ENCODE measurements at regions not wholly inside any gene's neighbourhood (a gene's known extent, or its start where the extent isn't known, plus 50 kb on each side); places are given as distances from the start of the nearest gene placed in this dataset.
A peak's percentile ranks its signal among the peaks of the same experiment; 100 is the strongest.
"Not testable (repeated sequence)": the region's sequence is repeated elsewhere in the genome, so short reads cannot be mapped to it uniquely, and the experiment has no call there.

DNA sequence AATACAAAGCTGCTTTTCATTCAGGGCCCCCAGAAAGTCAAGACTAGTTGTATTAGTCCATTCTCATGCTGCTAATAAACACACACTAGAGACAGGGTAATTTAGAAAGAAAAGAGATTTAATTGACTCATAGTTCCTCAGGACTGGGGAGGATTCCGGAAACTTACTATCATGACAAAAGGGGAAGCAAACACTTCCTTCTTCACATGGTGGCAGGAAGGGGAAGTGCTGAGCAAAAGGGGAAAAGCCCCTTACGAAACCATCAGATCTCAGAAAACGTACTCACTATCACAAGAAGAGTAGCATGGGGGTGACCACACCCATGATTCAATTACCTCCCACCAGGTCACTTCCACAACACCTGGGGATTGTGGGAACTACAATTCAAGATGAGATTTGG lies 373.8 kb upstream of the FRG1 start:
- DNase-seq: not testable (repeated sequence)

DNA sequence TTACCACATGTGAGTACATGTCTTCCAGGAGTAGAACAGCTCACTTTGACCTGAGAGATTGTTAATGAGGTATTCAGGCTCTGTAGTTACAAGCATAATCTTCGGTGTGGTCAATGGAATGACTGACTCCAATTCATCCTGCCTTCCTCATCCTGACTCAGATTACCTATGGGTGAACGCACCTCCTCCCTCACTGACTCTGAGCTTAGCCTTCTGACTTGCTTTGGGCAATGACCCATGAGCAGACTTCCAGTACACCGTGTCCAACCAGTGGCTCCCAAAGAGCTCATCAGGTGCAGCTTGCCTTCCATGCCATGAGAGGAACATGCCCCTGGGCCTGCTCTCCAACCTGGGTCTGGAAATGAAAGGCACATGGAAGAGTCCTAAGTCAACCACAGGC lies 361.0 kb upstream of the FRG1 start:
- DNase-seq: not testable (repeated sequence)

DNA sequence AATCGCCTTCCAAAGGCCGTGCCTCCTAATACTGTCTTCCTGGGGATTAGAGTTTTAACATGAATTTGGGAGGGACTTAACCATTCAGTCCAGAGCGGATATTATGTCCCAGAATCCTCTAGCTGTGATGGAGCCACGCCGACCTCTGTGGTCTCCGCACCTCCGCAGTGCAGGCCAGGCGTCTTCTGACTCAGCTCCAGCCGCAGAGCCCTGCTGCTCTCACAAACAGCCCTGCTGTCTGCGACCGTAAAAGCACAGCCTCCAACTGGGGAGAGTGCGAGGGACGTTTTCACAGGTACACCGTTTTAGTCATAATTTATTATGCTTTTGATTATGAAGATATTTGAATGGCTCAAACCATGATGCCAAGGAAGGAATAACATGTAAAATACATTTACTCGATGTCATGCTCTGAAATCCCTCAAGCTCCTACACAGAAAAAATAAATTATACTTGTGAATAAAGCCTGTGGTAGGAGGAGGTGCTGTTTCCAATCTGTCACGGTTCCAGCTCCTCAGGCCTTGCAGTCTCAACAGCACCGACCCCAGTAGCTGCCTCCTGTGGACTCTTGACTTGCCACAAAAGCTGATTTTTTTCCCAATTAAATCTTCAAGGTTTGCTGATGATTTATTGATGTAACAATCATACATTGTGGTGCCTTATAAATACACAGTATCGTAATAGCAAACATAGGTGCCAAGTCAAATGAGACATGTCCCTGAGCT lies 353.6 kb upstream of the FRG1 start:
- DNase-seq: not testable (repeated sequence)

DNA sequence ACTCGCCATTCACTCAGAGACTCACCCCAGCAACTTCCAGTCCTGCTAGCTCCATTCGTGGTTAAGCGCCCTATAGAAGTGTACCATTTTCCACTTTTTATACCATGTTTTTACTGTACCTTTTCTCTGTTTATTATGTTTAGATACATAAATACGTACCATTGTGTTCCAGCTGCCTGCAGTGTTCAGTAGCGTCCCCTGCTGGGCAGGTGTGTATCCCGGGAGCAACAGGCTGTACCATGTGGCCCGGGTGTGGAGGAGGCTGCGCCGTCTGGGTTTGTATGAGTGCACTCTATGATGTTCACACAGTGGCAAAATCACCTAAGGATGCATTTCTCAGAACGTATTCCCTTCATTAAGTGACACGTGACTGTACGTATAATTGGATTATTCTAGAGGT lies 351.5 kb upstream of the FRG1 start:
- DNase-seq: not testable (repeated sequence)

DNA sequence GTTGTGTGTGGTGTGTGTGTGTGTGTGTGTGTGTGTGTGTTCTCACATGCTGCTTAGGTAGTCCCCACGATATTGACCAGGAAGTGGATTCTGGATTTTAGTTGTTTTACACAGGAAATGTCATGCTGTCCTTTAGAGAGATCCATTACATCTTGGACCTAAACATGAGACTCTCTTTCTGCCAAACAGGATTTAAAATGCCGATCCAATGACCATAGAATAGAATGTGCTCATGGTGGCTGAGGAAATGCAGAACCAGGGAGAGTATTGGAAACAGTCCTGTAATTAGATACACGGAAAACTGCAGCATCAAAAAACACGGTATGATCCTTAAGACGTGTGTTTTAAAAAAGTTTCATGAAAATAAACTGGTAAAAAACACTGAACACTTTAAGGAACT lies 347.8 kb upstream of the FRG1 start:
- DNase-seq: no peak

DNA sequence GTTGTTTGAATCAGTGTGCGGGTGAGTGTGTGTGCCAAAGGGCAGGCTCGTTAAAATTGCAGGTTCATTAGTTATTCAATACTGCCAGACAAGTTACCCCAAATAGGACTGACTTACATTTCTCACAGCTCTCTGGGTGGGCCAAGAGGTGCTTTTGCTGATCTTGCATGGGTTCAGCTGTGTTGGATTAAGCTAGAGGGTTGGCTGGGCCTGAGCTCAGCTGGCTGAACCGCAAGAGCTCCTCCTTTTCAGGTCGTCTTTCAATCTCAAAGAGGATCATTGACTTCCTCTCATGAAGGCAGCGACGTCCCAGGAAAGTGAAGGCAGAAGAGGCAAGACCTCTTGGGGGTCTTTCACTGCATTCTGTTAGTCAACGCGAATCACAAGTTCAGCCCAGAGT lies 343.3 kb upstream of the FRG1 start:
- DNase-seq: no peak

DNA sequence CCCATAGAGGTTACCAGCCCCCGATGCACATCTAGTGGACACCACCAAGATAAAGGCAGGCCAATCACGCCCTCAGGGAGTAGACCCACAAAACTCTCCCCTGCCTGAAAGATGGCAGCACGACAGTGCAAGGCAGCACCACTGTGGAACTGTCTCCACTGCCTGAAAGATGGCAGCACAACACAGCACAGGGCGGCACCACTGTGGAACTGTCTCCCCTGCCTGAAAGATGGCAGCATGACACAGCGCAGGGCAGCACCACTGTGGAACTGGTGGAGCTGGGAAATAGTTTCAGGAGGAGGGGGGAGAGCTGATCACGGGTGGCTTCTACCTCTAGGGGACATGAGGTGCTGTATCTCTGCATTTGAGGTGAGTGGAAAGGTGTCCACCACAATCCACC lies 340.4 kb upstream of the FRG1 start:
- no peak for DNase-seq

DNA sequence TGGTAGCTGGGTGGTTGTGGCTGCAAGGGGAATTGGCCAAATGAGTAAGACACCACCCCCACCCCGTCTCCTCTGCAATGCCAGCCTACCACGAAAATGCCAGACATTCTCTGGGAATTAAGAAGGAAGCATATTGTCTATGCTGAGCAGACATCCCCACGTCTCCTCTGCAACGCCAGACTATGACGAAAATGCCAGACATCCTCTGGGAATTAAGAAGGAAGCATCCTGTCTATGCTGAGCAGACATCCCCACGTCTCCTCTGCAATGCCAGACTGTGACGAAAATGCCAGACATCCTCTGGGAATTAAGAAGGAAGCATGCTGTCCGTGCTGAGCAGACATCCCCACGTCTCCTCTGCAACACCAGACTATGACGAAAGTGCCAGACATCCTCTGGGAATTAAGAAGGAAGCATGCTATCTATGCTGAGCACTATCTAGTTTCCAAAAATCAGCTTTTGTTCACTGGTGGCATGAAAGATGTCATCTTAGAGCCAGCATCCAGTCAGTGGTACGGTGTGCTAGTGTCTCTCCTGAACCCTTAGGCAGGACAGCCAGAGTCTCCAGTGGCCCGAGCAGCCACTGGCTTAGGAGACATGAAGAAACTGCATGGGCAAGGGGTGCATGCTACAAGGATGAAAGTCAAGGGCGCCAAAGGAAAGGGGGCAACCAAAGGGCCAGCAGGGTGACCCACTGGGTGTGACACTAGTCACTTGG lies 339.8 kb upstream of the FRG1 start:
- DNase-seq: no peak

DNA sequence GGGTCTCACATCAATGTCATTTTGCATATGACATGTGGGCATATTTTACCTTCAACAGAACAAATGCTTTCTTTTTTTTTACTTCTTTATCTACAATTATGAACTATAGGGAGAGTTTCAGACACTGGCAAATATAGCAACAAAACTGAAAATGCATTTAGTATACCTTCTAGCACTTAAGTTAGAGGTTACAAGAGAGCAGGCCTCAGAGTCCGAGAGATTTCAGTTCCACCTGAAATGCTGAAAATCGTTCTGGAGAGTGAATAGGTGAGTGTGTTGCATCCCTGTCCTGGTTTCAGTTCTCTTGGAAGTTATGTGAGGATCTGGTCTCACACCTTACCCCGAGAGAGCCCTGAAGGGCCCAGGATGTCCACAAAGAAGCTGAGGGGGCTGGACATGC lies 337.8 kb upstream of the FRG1 start:
- DNase-seq: not testable (repeated sequence)

DNA sequence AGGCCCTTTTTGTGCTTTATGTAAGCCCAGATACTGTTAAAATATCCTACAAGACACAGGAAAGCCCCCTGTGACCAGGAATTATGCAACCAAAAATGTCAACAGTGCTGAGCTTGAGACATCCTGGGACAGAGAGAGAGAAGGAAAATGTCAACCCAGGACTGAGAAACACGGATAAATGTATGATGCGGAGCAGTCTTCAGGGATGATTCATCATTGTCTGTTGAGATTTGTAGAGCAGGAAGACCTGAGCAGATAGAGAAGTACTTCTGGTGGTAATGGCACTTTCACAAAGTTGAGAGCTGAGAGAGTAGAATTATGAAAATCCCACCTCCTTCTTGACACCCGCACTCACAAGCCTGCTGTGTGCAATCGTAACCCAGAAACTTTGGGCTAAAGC lies 330.1 kb upstream of the FRG1 start:
- DNase-seq: not testable (repeated sequence)

DNA sequence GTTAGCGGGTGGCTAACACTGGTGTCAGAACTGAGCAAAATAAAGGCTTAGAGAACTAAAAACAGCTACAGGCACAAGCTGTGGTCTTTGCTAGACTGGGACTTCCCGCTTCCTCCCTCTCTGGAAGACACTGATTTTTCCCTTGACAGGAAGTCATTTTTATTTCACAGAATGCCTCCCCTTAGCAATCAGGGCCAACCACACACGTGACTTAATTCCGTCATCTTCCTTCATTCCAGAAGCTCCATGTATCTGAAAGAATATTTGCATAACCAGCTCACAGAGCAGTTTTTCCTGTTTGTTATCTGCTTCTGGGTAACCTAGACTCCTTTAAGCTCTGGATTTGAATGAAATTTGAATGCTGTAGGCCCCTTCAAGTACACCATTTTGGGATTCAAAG lies 327.5 kb upstream of the FRG1 start:
- DNase-seq: no peak

DNA sequence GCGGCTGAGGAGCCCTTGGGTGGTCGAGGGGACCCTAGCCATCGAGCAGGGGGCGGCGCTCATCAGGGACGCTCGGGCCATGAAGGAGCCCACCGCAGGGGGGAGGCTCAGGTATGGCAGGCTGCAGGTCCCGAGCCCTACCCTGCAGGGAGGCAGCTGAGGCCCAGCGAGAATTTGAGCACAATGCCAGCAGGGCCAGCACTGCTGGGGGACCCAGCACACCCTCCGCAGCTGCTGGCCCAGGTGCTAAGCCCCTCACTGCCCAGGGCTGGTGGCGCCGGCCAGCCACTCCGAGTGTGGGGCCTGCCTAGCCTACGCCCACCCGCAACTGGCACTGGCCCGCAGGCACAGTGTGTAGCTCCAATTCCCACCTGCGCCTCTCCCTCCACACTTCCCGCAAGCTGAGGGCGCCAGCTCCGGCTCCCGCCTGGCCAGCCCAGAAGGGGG lies 325.4 kb upstream of the FRG1 start:
- DNase-seq: no peak

DNA sequence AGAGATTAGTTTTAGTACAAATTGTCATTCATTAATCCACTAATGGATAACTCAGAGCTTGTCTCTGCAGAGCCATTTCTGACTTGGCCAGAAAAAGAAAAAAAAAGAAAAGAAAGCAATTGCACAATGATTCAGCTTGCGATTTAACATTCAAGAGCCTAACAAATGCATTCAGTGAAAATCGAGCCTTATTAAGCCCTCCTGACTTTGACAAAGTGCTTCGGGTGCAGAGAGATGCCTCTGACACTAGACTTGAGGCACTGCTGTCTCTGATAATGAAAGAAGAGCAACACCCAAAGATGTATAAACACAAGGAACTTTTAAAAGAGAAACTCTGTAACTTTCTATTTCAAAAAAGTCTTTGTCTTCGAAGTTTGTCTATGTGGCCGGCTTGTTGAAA lies 322.9 kb upstream of the FRG1 start:
- not testable (repeated sequence) for DNase-seq

DNA sequence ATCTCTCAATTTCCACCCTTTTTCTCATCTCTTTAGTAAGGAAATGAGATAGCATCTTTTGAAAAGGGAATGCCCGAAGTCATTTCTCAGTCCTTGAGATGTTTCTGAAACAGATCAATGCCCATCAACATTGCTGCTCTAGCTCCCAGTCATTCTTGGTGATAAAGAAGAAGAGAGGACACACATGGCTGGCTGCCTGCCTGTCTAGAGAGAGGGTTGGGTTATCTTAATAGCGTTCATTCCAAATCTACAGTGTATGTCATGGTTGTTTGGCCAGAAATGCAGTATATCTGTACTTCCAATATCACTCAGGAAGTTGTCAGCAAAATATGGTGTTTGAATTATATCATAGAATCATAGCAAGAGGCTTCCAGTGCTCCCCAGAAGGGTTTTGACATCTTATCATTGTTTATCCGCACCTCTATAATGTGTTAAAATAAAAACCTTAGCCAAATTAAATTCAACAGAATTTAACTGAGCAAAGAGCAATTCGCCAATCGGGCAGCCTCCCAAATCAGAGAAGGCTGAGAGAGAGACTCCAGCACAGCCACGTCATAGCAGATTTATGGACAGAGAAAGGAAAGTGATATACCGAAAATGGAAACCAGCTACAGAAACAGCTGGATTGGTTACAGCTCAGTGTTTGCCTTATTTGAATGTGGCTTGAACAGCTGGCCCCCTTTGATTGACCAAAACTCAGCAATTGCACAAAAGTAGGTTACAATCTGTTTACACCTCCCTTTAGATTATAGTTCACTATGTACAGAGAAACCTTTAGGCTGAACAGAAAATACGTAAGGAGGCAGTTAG lies 321.0 kb upstream of the FRG1 start:
- DNase-seq: not testable (repeated sequence)

DNA sequence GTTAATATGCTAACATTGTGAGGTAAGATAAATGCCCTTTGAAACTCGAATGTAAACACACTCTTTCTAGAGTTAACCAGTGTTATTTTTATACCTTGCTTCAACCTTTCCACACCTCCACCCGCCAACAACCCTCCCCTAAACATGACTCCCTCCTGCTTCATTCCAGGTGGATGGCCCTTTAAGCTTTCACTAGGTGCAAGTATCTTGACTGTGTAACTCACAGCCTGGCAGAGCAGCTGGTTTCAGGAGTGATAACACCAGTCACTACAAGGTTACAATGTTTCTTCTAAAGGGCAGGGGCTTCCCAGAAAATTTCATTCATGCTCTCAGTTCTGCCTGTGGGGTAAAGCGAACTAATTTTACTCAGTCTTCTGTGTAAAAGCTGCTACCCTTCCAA lies 318.1 kb upstream of the FRG1 start:
- DNase-seq: not testable (repeated sequence)

DNA sequence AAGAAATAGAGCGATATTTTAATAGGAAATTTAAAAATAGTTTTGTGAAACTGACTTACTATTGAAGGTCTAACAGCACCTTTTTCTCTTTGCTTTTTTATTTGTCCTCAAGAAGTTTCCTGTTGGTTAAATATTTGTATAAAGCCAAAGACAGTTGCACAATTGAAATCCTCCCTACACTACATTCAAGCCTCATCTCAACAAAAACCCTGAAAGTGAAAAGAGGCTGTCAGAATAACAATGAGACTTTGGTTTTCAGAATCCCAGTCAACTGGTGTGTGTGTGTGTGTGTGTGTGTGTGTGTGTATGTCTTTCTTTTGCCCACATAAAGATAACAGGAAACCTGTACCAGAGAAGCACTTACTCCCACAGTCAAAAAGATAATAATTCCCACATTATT lies 313.6 kb upstream of the FRG1 start:
- not testable (repeated sequence) for DNase-seq

DNA sequence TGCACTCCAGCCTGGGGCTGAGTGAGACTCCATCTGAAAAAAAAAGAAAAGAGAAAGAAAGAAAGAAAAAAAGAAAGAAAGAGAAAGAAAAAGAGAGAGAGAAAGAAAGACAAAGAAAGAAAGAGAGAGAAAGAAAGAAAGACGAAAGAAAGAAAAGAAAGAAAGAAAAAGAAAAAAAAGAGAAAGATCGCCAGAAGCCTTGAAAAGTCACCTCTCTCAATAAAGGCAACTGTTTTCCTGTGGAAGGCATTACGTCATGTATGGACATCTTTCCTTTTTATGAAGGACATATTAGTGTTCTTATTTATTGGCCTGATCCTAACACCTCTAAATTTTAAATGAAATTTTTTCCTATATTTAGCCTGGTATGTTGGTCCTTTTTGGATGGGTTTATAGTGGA lies 310.9 kb upstream of the FRG1 start:
- DNase-seq: not testable (repeated sequence)

DNA sequence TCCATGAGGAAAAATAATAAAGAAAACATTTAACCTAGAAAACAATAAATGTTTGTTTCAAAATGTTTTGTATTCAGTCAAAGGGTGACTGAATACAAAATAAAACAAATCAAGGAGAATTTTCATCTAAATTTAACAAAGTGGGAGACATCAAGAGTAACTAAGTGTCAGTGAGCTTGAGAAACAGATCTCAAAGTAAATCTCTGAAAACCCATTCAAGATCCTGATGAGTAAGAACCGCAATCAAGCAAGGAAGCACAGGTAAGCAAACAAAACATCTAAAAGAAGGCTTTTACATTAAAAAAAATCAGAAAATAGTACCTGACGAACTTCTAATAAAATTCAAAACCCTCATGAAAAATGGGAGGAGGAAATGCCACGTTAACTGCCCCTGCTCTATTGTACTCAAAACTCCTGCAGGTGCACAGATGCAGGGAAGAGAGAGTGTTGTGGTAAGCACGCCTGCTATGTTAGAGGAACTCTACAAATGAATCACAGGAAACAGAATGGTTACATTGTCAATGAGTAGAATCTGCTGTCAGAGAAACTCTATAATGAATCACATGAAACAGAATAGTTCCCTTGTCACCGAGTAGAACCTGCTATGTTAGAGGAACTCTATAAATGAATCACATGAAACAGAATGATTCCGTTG lies 309.6 kb upstream of the FRG1 start:
- DNase-seq: peak; percentile 40

DNA sequence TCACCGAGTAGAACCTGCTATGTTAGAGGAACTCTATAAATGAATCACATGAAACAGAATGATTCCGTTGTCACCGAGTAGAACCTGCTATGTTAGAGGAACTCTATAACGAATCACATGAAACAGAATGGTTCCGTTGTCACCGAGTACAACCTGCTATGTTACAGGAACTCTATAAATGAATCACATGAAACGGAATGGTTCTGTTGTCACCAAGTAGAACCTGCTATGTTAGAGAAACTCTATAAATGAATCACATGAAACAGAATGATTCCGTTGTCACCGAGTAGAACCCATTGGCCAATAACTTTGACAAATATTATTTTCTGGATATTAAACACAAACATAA lies 309.1 kb upstream of the FRG1 start:
- not testable (repeated sequence) for DNase-seq

DNA sequence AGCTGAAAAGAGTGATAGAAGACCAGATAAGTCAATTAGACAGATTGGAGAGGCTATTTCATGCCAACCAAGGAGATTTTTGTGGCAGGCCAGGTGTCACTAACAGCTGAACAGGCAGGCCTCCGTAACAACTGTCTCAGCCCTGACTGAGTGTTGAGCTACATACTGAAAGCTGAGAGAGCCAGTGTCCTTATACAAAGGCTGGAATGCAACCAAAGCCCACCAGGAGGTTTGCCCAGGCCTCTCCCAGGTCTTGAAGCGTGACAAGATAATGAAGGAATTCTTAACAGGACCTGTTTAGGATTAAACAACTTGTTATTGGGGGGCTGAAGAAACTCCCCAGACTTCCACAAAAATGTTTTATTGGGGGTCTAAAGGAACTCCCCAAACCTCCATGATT lies 290.2 kb upstream of the FRG1 start:
- not testable (repeated sequence) for DNase-seq

DNA sequence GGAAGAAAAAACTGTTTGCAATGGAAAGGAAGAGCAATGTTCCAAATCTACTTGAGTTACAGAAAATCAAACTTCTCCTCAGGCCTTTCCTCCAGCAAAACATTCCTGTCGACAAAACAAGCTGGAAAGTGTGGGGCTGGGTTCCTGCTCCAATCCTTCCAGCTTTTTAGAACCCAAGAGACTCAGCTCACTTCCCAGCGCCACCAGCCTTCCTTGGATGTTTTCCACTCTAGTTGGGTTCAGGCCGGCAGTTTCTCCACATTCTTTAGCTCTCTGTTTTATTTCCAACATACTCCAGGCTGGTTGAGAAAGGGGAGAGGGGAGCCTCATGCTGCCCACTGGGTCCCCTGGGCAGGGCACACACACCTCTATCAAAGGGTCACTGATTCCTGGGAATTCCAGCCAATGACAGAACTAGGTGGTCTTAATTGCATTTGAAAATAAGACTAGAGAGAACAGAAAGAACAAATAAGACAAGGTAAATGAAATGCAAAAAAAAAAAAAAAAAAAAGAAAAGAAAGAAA lies 287.5 kb upstream of the FRG1 start:
- DNase-seq: not testable (repeated sequence)

DNA sequence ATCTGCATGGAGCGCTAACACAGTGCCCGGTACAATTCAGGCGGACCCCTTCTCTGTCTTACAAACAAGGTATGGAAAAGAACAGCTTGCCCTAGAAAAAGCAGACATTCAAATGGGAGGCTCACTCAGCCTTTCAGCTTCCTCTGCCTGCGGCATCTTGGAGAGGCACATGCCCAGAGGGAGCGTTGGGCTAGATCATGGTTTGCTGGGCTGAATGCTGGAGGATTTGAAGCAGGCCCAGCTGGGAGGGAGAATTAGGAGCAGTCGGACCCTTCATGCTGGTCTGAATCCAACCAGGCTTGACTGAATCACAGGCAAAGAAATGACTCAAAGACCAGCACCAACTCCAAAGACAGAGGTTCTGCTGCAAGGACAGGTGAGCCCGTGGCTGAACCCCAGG lies 286.7 kb upstream of the FRG1 start:
- DNase-seq: not testable (repeated sequence)

DNA sequence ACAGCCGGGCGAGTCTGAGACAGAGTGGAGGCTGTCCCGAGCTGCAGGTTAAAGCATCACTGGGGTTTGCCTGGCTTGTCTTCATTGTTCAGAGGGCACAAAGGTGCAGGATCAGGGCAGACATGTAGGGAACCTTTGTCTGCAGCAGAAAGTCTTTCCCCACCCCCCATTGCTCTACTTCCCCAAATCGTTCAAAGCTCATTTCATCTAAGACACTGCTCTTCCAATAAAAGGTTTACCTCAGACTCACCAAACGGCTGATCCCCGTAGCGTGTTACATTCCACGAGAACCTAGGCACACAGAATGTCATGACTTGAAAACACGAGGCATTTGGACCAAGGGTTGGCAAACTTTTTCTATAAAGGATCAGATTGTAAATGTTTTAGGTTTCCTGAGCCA lies 286.3 kb upstream of the FRG1 start:
- DNase-seq: not testable (repeated sequence)

Data from DMS153 (cell line).